ENCODE measurements at regions not wholly inside any gene's neighbourhood (a gene's known extent, or its start where the extent isn't known, plus 50 kb on each side); places are given as distances from the start of the nearest gene placed in this dataset.

DNA sequence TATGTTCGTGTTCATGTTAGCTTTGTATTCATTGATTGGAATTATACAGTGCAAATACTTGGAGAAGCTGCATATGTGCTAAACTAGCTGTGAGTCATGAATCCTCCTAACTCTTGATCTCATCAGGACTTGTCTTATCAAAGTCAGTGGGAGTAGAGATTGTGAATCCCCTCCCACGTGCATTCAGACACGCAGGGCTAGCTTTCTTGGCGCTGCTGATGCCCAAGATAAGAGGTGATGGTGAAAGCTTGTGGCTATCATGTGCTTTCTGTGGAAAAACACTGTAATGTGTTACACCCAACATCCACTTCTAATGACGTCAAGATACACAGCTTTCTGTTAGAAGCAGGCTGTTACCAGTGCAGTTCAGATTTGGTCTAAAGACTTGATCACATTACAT lies 348.7 kb upstream of the HAND2 start:
- Histone ChIP-seq H3K36me3 (ENCODE audit: control insufficient read depth in 1 of 2, insufficient read depth in 2 of 2, low read length in 2 of 2) (no peaks in the 10 kb centered on the region), H3K9ac (ENCODE audit: low read length) (no peak overlapping the region), H3K4me2 (ENCODE audit: low read length) (no peak overlapping the region), H3K79me2 (ENCODE audit: insufficient read depth, low read length) (no peaks in the 10 kb centered on the region), H3K27ac (ENCODE audit: low read depth, low read length) (no peak overlapping the region), H3K27me3 (ENCODE audit: insufficient read depth, low read length) (peaks cover 16% of the 10 kb centered on the region; the same call in 1 of the 2 replicates), H3K9me2 (ENCODE audit: insufficient read depth) (no peaks in the 10 kb centered on the region), H3K4me3 (replicated peaks in 1 of 2; ENCODE audit: low read depth in 1 of 2, low read length in 2 of 2) (no peak overlapping the region), H3K9me3 (ENCODE audit: control insufficient read depth in 1 of 2, insufficient read depth in 1 of 2, low read depth in 1 of 2, low read length in 2 of 2) (no peaks in the 10 kb centered on the region), H4K20me1 (ENCODE audit: insufficient read depth) (no peaks in the 10 kb centered on the region), H3K4me1 (ENCODE audit: control insufficient read depth in 1 of 2, insufficient read depth in 2 of 2, low read length in 2 of 2) (no peaks in the 10 kb centered on the region), H2AFZ (ENCODE audit: low read depth, low read length, poor library complexity, severe bottlenecking) (no peak overlapping the region)
- POLR2A ChIA-PET: no interaction called here
- intact Hi-C loops (cut with micrococcal nuclease): no loop called here
- TF ChIP-seq SP1 (IDR thresholded peaks at IDR 0.05; ENCODE audit: low read depth) (no peak), CBX3 (IDR thresholded peaks at IDR 0.05; ENCODE audit: low read depth) (no peak), SIN3A (IDR thresholded peaks at IDR 0.05; ENCODE audit: low read depth) (no peak), POLR2AphosphoS5 (IDR thresholded peaks at IDR 0.05; ENCODE audit: low read depth, low read length) (no peak), ZFX (IDR thresholded peaks at IDR 0.05) (no peak), EZH2phosphoT487 (IDR thresholded peaks at IDR 0.05; ENCODE audit: borderline replicate concordance) (no peak), TCF7L2 (IDR thresholded peaks at IDR 0.05; ENCODE audit: borderline replicate concordance, extremely low read depth, insufficient read depth, insufficient read length) (no peak)
- TF ChIP-seq, protein P1, sequence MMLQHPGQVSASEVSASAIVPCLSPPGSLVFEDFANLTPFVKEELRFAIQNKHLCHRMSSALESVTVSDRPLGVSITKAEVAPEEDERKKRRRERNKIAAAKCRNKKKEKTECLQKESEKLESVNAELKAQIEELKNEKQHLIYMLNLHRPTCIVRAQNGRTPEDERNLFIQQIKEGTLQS (IDR thresholded peaks at IDR 0.05): no peak
- TF ChIP-seq, protein P2, sequence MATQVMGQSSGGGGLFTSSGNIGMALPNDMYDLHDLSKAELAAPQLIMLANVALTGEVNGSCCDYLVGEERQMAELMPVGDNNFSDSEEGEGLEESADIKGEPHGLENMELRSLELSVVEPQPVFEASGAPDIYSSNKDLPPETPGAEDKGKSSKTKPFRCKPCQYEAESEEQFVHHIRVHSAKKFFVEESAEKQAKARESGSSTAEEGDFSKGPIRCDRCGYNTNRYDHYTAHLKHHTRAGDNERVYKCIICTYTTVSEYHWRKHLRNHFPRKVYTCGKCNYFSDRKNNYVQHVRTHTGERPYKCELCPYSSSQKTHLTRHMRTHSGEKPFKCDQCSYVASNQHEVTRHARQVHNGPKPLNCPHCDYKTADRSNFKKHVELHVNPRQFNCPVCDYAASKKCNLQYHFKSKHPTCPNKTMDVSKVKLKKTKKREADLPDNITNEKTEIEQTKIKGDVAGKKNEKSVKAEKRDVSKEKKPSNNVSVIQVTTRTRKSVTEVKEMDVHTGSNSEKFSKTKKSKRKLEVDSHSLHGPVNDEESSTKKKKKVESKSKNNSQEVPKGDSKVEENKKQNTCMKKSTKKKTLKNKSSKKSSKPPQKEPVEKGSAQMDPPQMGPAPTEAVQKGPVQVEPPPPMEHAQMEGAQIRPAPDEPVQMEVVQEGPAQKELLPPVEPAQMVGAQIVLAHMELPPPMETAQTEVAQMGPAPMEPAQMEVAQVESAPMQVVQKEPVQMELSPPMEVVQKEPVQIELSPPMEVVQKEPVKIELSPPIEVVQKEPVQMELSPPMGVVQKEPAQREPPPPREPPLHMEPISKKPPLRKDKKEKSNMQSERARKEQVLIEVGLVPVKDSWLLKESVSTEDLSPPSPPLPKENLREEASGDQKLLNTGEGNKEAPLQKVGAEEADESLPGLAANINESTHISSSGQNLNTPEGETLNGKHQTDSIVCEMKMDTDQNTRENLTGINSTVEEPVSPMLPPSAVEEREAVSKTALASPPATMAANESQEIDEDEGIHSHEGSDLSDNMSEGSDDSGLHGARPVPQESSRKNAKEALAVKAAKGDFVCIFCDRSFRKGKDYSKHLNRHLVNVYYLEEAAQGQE (IDR thresholded peaks at IDR 0.05; ENCODE audit: low read depth): no peak
- TF ChIP-seq, protein P3, sequence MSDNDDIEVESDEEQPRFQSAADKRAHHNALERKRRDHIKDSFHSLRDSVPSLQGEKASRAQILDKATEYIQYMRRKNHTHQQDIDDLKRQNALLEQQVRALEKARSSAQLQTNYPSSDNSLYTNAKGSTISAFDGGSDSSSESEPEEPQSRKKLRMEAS (IDR thresholded peaks at IDR 0.05): no peak
- TF ChIP-seq, protein P4, sequence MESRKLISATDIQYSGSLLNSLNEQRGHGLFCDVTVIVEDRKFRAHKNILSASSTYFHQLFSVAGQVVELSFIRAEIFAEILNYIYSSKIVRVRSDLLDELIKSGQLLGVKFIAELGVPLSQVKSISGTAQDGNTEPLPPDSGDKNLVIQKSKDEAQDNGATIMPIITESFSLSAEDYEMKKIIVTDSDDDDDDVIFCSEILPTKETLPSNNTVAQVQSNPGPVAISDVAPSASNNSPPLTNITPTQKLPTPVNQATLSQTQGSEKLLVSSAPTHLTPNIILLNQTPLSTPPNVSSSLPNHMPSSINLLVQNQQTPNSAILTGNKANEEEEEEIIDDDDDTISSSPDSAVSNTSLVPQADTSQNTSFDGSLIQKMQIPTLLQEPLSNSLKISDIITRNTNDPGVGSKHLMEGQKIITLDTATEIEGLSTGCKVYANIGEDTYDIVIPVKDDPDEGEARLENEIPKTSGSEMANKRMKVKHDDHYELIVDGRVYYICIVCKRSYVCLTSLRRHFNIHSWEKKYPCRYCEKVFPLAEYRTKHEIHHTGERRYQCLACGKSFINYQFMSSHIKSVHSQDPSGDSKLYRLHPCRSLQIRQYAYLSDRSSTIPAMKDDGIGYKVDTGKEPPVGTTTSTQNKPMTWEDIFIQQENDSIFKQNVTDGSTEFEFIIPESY (IDR thresholded peaks at IDR 0.05; ENCODE audit: extremely low read depth, insufficient replicate concordance, low read length): no peak
- TF ChIP-seq, protein P5, sequence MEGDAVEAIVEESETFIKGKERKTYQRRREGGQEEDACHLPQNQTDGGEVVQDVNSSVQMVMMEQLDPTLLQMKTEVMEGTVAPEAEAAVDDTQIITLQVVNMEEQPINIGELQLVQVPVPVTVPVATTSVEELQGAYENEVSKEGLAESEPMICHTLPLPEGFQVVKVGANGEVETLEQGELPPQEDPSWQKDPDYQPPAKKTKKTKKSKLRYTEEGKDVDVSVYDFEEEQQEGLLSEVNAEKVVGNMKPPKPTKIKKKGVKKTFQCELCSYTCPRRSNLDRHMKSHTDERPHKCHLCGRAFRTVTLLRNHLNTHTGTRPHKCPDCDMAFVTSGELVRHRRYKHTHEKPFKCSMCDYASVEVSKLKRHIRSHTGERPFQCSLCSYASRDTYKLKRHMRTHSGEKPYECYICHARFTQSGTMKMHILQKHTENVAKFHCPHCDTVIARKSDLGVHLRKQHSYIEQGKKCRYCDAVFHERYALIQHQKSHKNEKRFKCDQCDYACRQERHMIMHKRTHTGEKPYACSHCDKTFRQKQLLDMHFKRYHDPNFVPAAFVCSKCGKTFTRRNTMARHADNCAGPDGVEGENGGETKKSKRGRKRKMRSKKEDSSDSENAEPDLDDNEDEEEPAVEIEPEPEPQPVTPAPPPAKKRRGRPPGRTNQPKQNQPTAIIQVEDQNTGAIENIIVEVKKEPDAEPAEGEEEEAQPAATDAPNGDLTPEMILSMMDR (IDR thresholded peaks at IDR 0.05 in 2 of 3, conservative IDR thresholded peaks at IDR 0.05 in 1 of 3; ENCODE audit: borderline replicate concordance in 1 of 3, insufficient read depth in 1 of 3, low read depth in 2 of 3, low read length in 2 of 3): no peak
- RAD21 ChIA-PET (ENCODE audit: low non-redundant PET in 1 of 2, low total read pairs in 2 of 2, uncharacterized antibody in 2 of 2, unreplicated experiment in 2 of 2): no interaction called here
- CTCF ChIA-PET: no interaction called here
- DNase-seq (ENCODE audit: low read depth, low spot score) (no peak), ATAC-seq (no peak)
- no TSS peak for BruUV-seq (replicated peaks)
